ENCODE measurements at regions not wholly inside any gene's neighbourhood (a gene's known extent, or its start where the extent isn't known, plus 50 kb on each side); places are given as distances from the start of the nearest gene placed in this dataset.

DNA sequence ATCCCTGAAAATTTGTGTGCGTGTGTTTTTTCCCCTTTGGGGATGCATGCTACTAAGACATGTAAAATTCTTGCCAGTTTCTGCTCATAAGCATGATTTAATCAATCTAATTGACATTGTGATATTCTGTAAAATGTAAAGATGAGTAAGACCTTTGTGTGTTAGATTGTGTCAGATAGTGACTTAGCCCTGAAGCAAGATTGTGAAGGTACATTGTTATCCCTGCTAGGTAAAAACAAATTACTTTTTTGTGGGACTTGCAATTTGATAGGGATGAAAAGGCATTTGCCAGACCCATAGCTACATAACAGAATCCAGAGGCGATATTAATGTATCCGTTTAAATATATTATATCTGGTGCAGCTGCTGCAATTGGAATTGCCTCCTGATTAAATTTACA is 338.0 kb downstream of the RWDD3 start:
- FAIRE-seq = no peak

More for the DNA sequence above, 338.0 kb downstream of the RWDD3 start:
- ChIA-PET CTCF (ENCODE audit: partially characterized antibody) (no interaction called here), POLR2A (ENCODE audit: partially characterized antibody) (no interaction called here)
- Histone ChIP-seq H3K4ac (replicated peaks; ENCODE audit: insufficient read length, low read depth, low read length) (no peak overlapping the region), H2BK15ac (ENCODE audit: low read length) (no peak overlapping the region), H4K91ac (replicated peaks; ENCODE audit: insufficient read length, low read length) (no peak overlapping the region), H3K18ac (ENCODE audit: extremely low read depth, low read length) (no peak overlapping the region), H3K79me1 (ENCODE audit: low read depth, low read length) (no peaks in the 10 kb centered on the region), H4K20me1 (replicated peaks in 1 of 2; ENCODE audit: control insufficient read depth in 1 of 2, insufficient read depth in 2 of 2, low read length in 2 of 2) (no peaks in the 10 kb centered on the region), H2BK20ac (ENCODE audit: low read length) (no peak overlapping the region), H4K8ac (ENCODE audit: extremely low read depth, insufficient read depth, low read length) (no peak overlapping the region), H3K9me3 (ENCODE audit: insufficient read depth in 2 of 2, low read depth in 1 of 2, low read length in 1 of 2) (no peaks in the 10 kb centered on the region), H2AFZ (ENCODE audit: low read length) (no peak overlapping the region), H3K14ac (ENCODE audit: insufficient read length) (no peak overlapping the region), H3K23me2 (ENCODE audit: low read depth, low read length) (no peaks in the 10 kb centered on the region), H3K9ac (replicated peaks in 1 of 4; ENCODE audit: extremely low read depth in 1 of 4, low read depth in 3 of 4, low read length in 3 of 4) (no peak overlapping the region), H3K27ac (ENCODE audit: low read depth, low read length) (no peak overlapping the region), H4K5ac (ENCODE audit: insufficient read length, low read depth, low read length) (no peak overlapping the region), H3K27me3 (replicated peaks in 1 of 4; ENCODE audit: control insufficient read depth in 3 of 4, extremely low read depth in 1 of 4, insufficient read depth in 3 of 4, low read length in 3 of 4) (no peaks in the 10 kb centered on the region), H2BK12ac (ENCODE audit: low read depth, low read length) (no peak overlapping the region), H3K4me3 (ENCODE audit: extremely low read depth in 1 of 4, insufficient read depth in 2 of 4, low read depth in 3 of 4, low read length in 4 of 4) (no peak overlapping the region), H3K36me3 (ENCODE audit: control insufficient read depth in 2 of 4, insufficient read depth in 4 of 4, low read length in 3 of 4) (no peaks in the 10 kb centered on the region), H3K4me2 (ENCODE audit: insufficient read depth in 1 of 2, low read depth in 2 of 2, low read length in 2 of 2) (no peak overlapping the region), H3K4me1 (replicated peaks in 1 of 4; ENCODE audit: control insufficient read depth in 3 of 4, insufficient read depth in 4 of 4, low read length in 3 of 4) (no peaks in the 10 kb centered on the region; a peak in 1 of 7 replicates), H2AK5ac (ENCODE audit: low read depth, low read length) (no peak overlapping the region), H3K23ac (ENCODE audit: insufficient read length) (no peak overlapping the region), H3K56ac (replicated peaks; ENCODE audit: insufficient read length, low read depth, low read length) (no peak overlapping the region), H2BK120ac (replicated peaks; ENCODE audit: low read depth, low read length) (no peak overlapping the region), H2BK5ac (ENCODE audit: low read depth, low read length) (no peak overlapping the region), H3K79me2 (ENCODE audit: control insufficient read depth in 1 of 2, insufficient read depth in 2 of 2, low read length in 2 of 2) (no peaks in the 10 kb centered on the region)
- WGBS, 2 experiments (ENCODE audit: extremely low coverage in 1 of 2, insufficient coverage in 1 of 2, insufficient read length in 1 of 2, insufficient replicate concordance in 2 of 2, low coverage in 1 of 2, low lambda C conversion rate in 2 of 2, missing lambda C conversion rate in 1 of 2) = 93% methylated on average over 3 of the region's 3 CpGs; no CpG with 5 or more reads in 1 of the 2 experiments
- DNase-seq (ENCODE audit: low read depth in 1 of 2, low spot score in 2 of 2) = no peak
- TF ChIP-seq POLR2A (IDR thresholded peaks at IDR 0.05; ENCODE audit: control extremely low read depth in 1 of 2, low read depth in 2 of 2, low read length in 2 of 2) (no peak), MAFK (IDR thresholded peaks at IDR 0.05; ENCODE audit: low read depth, low read length) (no peak), POU5F1 (IDR thresholded peaks at IDR 0.05; ENCODE audit: low read depth, low read length) (no peak), GTF2F1 (IDR thresholded peaks at IDR 0.05; ENCODE audit: borderline replicate concordance, low read depth, low read length) (no peak), NRF1 (IDR thresholded peaks at IDR 0.05; ENCODE audit: low read depth, low read length) (no peak), KDM5A (IDR thresholded peaks at IDR 0.05; ENCODE audit: low read length) (no peak), CTCF (IDR thresholded peaks at IDR 0.05; ENCODE audit: control extremely low read depth in 1 of 3, insufficient read depth in 1 of 3, low read depth in 1 of 3, low read length in 3 of 3) (no peak), PHF8 (conservative IDR thresholded peaks at IDR 0.05; ENCODE audit: low read depth, low read length) (no peak), SIRT6 (IDR thresholded peaks at IDR 0.05; ENCODE audit: low read length) (no peak), CHD2 (IDR thresholded peaks at IDR 0.05; ENCODE audit: low read length) (no peak), RFX5 (IDR thresholded peaks at IDR 0.05; ENCODE audit: borderline replicate concordance, low read depth, low read length) (no peak)
- TF ChIP-seq, protein P1, sequence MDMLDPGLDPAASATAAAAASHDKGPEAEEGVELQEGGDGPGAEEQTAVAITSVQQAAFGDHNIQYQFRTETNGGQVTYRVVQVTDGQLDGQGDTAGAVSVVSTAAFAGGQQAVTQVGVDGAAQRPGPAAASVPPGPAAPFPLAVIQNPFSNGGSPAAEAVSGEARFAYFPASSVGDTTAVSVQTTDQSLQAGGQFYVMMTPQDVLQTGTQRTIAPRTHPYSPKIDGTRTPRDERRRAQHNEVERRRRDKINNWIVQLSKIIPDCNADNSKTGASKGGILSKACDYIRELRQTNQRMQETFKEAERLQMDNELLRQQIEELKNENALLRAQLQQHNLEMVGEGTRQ (IDR thresholded peaks at IDR 0.05; ENCODE audit: low read length) = no peak

All from H1 (cell line).